ENCODE measurements at regions not wholly inside any gene's neighbourhood (a gene's known extent, or its start where the extent isn't known, plus 50 kb on each side); places are given as distances from the start of the nearest gene placed in this dataset.

DNA sequence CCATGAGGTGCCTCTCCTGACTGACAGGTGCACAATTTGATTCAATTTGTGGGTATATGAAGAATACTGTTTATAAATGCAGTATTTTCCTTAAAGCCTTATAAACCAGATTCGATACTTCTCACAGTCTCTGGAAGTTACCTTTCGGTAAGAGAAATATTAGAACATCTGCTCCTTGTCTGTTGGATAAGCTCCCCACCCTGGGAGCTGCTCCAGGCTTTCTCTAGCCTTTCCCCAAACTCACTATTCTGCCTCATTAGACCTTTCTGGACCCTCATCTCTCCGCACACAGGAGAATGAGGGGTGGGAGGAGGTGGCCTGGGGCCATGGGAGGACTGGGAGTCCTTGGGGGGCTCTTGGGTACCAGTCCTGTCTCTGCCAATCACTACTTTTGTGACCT is 59.8 kb upstream of the TBC1D21 start:
- CTCF ChIA-PET = no interaction called here
- TF ChIP-seq ZNF837 (tag by site-specific recombination; IDR thresholded peaks at IDR 0.05) (no peak), OSR2 (tag by site-specific recombination; IDR thresholded peaks at IDR 0.05) (no peak), ZNF155 (tag by site-specific recombination; IDR thresholded peaks at IDR 0.05) (no peak), ZNF843 (tag by site-specific recombination; IDR thresholded peaks at IDR 0.05) (no peak), ZNF624 (tag by site-specific recombination; IDR thresholded peaks at IDR 0.05) (no peak), ZNF423 (tag by site-specific recombination; IDR thresholded peaks at IDR 0.05) (no peak), ZEB2 (tag by site-specific recombination; IDR thresholded peaks at IDR 0.05) (no peak), ZNF677 (tag by site-specific recombination; IDR thresholded peaks at IDR 0.05) (no peak), ZNF600 (tag by site-specific recombination; IDR thresholded peaks at IDR 0.05) (no peak), GFI1B (tag by site-specific recombination; IDR thresholded peaks at IDR 0.05) (no peak), ZNF19 (tag by site-specific recombination; IDR thresholded peaks at IDR 0.05; ENCODE audit: low read depth) (no peak), CTCF (tag by site-specific recombination; IDR thresholded peaks at IDR 0.05) (no peak), ZNF768 (tag by site-specific recombination; IDR thresholded peaks at IDR 0.05) (no peak), HOXC10 (CRISPR knock-in tag; IDR thresholded peaks at IDR 0.05) (no peak), GLIS2 (tag by site-specific recombination; IDR thresholded peaks at IDR 0.05) (no peak), ZNF548 (tag by site-specific recombination; IDR thresholded peaks at IDR 0.05) (no peak)
- TF ChIP-seq, protein P1, sequence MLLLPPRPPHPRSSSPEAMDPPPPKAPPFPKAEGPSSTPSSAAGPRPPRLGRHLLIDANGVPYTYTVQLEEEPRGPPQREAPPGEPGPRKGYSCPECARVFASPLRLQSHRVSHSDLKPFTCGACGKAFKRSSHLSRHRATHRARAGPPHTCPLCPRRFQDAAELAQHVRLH (tag by site-specific recombination; IDR thresholded peaks at IDR 0.05) = no peak
- Histone ChIP-seq H3K36me3 (ENCODE audit: control insufficient read depth in 2 of 2, insufficient read depth in 1 of 2, low read length in 2 of 2) (no peaks in the 10 kb centered on the region), H3K4me3 (ENCODE audit: low read depth, low read length) (no peak overlapping the region), H3K9me3 (ENCODE audit: control insufficient read depth, insufficient read depth, low read depth, low read length) (no peaks in the 10 kb centered on the region), H3K4me1 (ENCODE audit: control insufficient read depth, insufficient read depth, low read length) (no peaks in the 10 kb centered on the region), H3K27ac (ENCODE audit: extremely low read depth, low read depth, low read length) (no peak overlapping the region)
- POLR2A ChIA-PET = no interaction called here

DNA sequence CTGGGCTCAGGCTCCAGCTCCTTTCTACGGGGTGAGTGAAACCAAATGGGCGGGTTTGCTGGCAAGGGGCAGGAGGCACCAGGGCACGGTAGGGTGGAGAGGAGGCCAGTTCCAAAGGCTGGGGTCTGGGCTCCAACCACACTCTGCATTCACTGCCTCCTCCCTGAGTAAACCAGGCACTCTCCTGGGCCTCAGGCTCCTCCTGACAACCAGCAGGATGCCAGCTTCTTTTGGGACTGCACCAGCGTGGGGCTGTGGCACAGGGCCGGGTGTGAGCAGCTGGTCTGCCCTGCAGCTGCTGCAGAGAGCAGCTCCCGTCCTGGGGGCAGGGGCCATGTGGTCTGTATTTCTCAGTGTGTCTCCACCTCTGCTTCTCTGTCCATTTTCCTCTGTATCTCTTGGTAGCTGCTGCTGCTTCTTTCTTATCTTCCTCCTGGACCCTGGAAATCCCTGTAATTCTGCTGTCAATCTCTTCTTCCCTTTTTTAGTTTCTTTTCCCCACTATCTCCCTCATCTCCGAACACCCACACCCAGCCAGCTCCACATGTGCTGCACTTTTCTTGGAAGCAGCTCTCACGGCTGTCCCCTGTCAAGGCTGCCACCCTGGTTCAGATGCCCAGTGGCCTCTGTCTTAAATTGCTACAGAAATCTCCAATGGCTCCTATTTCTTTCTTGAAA is 54.9 kb upstream of the TBC1D21 start:
- Histone ChIP-seq H3K4me3 (ENCODE audit: low read depth, low read length) (no peak overlapping the region), H3K4me1 (ENCODE audit: control insufficient read depth, insufficient read depth, low read length) (no peaks in the 10 kb centered on the region), H3K27ac (ENCODE audit: extremely low read depth, low read depth, low read length) (no peak overlapping the region), H3K36me3 (ENCODE audit: control insufficient read depth in 2 of 2, insufficient read depth in 1 of 2, low read length in 2 of 2) (no peaks in the 10 kb centered on the region), H3K9me3 (ENCODE audit: control insufficient read depth, insufficient read depth, low read depth, low read length) (no peaks in the 10 kb centered on the region)
- POLR2A ChIA-PET = no interaction called here
- CTCF ChIA-PET = no interaction called here
- TF ChIP-seq INSM2 (tag by site-specific recombination; IDR thresholded peaks at IDR 0.05) = no peak
- TF ChIP-seq ZIC2 (tag by site-specific recombination; IDR thresholded peaks at IDR 0.05) = peak; percentile 53

- H3K36me3 ChIP-seq (ENCODE audit: control insufficient read depth in 2 of 2, insufficient read depth in 1 of 2, low read length in 2 of 2) = no peaks in the 10 kb centered on the region
- TF ChIP-seq ZNF654 (tag by site-specific recombination; IDR thresholded peaks at IDR 0.05; ENCODE audit: low read depth) (no peak), ZNF677 (tag by site-specific recombination; IDR thresholded peaks at IDR 0.05) (no peak), ZNF660 (tag by site-specific recombination; IDR thresholded peaks at IDR 0.05) (no peak), KLF8 (tag by site-specific recombination; IDR thresholded peaks at IDR 0.05) (no peak), ZNF76 (tag by site-specific recombination; IDR thresholded peaks at IDR 0.05; ENCODE audit: borderline replicate concordance, low read depth) (no peak), ZNF843 (tag by site-specific recombination; IDR thresholded peaks at IDR 0.05) (no peak), ZNF837 (tag by site-specific recombination; IDR thresholded peaks at IDR 0.05) (no peak), ZNF155 (tag by site-specific recombination; IDR thresholded peaks at IDR 0.05) (no peak), ZNF549 (tag by site-specific recombination; IDR thresholded peaks at IDR 0.05) (no peak), ZSCAN30 (tag by site-specific recombination; IDR thresholded peaks at IDR 0.05) (no peak), KLF7 (tag by site-specific recombination; IDR thresholded peaks at IDR 0.05; ENCODE audit: borderline replicate concordance) (no peak)
- TF ChIP-seq, protein P2, sequence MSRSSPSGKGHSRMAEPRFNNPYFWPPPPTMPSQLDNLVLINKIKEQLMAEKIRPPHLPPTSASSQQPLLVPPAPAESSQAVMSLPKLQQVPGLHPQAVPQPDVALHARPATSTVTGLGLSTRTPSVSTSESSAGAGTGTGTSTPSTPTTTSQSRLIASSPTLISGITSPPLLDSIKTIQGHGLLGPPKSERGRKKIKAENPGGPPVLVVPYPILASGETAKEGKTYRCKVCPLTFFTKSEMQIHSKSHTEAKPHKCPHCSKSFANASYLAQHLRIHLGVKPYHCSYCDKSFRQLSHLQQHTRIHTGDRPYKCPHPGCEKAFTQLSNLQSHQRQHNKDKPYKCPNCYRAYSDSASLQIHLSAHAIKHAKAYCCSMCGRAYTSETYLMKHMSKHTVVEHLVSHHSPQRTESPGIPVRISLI (tag by site-specific recombination; IDR thresholded peaks at IDR 0.05) = no peak
- CTCF ChIA-PET = interaction anchor here (0.6 to 1.2 kb wide), 4 partner anchors 20 to 184 kb away, joined by 3 to 4 read pairs (median 3); no protein-coding TSS in a partner anchor
- no peaks in the 10 kb centered on the region for H3K4me1 ChIP-seq (ENCODE audit: control insufficient read depth, insufficient read depth, low read length)
- H3K27ac ChIP-seq (ENCODE audit: extremely low read depth, low read depth, low read length) = no peak overlapping the region
- POLR2A ChIA-PET = no interaction called here
- H3K4me3 ChIP-seq (ENCODE audit: low read depth, low read length) = no peak overlapping the region
- H3K9me3 ChIP-seq (ENCODE audit: control insufficient read depth, insufficient read depth, low read depth, low read length) = no peaks in the 10 kb centered on the region
These were observed 52.2 kb upstream of the TBC1D21 start for GRCh38 chr15:73821181-73821580.
